OCI-M2 (cell line): ENCODE measurements at regions not wholly inside any gene's neighbourhood (a gene's known extent, or its start where the extent isn't known, plus 50 kb on each side); places are given as distances from the start of the nearest gene placed in this dataset.
"Not testable (repeated sequence)": the region's sequence is repeated elsewhere in the genome, so short reads cannot be mapped to it uniquely, and the experiment has no call there.

ENCODE experiments used
- DNase-seq: peaks from one replicate; lab custom pipeline; 2025; ENCODE audit not compliant: unreplicated experiment; lab: John Stamatoyannopoulos, UW

DNA sequence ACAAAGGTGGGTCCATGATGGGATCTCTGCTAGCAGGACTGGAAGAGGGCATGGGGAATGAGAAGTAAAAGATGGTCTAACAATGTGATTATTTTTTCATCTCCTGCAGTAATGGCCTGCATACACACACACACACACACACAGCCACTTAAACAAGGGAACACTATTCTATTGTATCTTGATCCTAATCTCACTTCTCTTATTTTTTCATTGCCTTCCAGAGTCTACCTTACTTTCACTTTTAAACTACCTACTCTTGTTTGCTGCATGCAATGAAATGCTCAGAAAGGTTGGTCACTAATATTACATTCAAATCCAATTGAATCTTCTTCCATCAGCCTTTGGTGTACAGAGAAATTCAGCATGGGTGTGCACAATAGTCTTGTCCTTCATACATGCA lies 853.8 kb downstream of the IGSF11 start:
- DNase-seq, result no peak

DNA sequence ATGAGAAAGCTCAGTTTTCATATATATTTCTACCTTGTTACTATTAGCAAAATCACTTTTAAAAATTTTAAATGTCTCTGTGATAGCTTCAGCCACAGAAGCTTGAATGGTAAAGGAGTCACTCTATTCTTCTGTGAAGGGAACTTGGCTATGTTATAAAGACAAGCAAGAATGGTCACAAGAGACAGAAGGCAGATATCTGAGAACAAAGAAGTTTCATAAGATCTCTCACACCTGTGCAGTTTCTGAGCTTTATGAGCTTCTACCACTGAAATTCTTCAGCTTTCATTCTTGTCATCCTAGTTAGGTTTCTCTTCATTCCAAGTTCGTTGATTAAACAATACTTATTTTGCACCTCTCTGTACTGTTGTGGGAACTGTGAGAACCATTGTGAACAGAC lies 853.4 kb downstream of the IGSF11 start:
- no peak for DNase-seq

DNA sequence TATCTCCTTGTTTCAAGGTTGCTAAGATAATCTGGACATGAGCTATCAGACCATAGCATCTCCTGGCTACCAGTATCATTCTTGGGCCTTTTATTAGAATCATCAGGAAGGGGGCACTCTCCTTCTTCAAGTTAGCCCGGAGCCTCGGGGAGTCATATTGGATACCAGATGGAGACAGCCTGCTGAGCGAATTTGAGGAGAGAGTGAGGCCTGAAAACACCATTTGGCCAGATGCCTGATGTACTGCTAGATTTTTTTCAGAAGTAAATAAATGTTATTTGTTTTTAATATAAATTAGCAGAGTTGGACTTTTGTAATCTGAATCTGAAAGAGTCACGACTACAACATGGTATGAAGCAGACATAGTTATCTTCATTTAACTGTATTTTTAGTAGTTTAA lies 848.6 kb downstream of the IGSF11 start:
- DNase-seq, result no peak

DNA sequence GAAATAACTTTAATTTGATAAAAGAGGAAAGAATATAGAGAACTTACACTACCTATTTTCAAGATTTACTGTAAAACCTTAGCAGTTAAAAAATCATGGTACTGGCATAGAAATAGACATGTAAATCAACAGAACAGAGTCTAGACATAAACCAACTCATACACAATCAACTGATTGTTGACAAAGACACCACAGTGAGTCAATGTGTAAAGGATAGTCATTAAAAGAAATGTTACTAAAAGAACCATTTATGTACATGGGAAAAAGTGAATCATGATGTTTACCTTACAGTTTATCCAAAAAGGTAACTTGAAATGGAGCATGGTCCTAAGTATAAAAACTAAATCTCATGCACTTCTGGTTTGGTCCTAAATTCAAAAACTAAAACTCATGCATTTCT lies 847.4 kb downstream of the IGSF11 start:
- DNase-seq, result no peak

DNA sequence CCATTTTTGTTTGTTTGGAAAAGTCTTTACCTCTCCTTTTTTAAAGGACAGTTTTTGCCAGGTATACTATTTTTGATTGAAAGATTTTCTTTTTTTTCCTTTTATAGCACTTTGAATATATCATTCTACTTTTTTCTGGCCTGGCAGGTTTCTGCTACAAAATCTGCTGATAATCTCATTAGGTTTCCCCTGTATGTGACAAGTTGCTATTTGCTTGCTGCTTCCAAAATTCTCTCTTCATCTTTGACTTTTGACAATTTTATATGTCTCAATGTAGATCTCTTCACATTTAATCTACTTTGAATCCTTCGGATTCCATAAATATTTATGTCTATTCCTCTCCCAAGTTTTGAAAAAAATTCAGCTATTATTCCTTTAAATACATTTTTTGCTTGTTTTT lies 838.5 kb downstream of the IGSF11 start:
- no peak for DNase-seq

DNA sequence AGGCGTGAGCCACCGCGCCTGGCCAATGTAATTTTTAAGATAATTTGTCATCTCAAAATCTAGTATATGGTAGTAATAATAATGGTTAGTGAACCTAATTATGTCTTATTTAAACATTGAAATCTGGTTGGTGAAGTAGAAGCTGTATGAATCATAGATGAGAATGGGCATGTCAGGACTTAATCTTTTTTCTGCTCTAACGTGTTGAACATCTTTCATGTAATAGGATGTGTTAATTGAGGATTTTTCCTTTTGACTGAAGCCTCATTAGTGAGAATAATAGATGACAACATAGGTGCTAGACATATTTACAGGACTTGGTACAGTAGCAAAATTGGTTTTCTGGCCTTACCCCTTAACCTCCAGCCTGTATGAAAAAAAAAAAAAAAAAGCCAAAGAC lies 835.6 kb downstream of the IGSF11 start:
- DNase-seq, result no peak

DNA sequence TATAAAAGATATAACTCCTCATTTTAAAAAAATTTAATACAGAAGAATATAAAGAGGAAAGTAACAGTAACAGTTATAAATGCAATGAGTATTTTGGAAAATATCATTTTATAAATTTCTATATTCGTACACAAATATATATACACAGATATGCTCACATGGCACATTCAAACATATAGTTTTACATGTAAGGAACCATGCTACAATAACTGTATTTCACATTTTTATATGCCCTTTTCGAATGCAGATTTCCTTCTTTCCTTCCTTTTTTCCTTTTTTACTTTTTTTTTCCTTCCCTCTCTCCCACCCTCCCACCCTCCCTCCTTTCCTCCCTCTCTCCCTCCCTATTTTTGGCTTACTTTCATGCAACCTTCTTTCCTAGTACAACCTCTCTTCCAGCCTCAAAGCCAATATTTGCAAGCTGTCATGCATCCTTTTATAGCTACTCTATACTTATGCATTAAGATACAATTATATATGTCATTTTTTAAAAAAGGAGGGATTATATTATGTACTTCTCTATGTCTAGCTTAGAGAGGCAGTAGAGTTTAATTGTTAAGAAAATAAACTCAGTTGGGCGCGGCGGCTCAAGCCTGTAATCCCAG lies 830.5 kb downstream of the IGSF11 start:
- no peak for DNase-seq

DNA sequence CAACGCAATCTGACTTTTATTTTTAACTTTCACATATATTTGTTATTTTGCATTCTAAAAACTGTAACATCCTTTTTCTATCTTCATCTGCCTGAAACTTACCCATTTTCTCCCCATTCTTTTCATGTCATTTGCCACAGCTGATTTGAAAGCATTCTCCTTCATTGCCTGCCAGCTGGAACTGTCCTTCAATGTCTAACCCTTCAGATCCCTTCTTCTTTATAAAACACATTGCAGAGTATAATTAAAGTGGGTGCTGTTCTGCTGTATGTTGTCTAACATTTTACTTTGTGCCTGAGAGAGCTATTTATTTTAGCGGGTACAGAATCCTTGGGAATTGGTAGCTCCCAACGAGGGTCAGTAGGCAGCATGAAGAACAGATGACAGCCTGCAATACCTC lies 827.4 kb downstream of the IGSF11 start:
- no peak for DNase-seq

DNA sequence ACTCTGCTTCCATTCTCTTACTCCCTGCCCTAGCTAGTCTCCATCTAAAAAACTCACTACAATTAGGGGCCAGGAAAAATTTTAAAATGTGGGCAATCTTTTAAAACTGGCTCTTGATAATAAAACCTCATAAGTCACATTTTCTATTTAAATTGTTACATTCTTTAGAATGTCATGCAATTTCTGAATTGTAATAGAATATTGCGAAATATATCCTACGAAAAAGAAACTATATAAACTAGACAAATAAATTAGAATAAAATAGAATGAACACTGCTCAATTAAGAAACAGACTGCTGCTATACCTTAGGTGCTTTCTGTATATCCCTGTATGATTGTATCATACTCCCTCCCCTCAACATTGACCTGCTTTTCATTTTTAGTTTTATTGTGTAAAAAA lies 826.0 kb downstream of the IGSF11 start:
- DNase-seq, result no peak

DNA sequence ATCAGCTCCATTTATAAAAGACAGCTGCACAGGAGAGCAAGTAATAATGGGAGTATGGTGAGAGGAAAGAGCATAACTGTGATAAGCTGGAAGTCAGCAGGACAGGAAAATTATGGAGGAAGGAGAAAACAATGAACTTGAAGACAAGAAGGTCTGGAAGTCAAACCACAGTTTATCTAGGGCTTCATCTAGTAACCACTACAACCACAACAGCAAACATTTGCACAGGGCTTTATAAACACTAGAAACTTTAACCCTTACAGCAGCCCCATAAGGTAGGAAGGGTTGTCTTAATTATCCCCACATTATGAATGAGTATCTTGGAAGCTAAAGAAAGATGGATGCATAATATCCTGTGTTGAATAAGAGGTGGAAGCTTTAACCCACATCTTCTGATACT lies 820.8 kb downstream of the IGSF11 start:
- DNase-seq, result no peak

DNA sequence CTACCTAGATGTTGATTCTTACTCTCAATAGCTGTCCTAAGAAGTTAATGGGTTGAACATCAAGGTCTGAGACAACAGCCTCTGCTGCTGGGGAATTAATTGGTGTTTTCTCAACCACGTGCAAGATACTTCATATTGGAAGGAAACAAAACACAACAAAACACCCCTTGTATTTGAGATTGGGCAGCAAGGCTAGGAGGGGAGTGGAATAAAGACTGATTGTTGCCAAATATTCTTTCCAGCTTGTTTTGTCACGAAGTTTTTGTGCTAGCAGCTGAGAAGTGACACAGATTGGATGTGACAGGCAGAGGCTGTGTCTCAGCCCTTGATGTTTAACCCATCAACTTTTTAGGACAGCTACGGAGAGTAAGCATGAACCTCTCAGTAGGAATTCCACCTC lies 808.4 kb downstream of the IGSF11 start:
- no peak for DNase-seq

DNA sequence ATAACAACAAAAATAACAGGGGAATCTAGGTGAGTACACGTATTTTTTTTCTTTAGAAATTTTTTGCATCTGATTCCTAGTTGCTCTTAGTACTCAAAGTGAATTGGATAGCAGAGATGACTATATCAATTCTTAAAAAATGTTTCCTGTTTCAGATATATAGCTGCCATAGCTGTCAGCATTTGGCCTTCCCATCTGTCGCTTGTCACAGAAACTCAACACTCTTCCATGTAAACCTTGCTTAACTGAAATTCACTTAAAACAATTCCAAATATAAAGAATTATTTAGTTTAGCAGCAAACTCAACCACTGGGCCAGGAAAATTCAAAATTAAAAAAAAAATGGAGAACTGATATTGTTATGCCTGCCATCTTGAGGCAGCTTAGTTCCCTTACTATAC lies 807.5 kb downstream of the IGSF11 start:
- no peak for DNase-seq

DNA sequence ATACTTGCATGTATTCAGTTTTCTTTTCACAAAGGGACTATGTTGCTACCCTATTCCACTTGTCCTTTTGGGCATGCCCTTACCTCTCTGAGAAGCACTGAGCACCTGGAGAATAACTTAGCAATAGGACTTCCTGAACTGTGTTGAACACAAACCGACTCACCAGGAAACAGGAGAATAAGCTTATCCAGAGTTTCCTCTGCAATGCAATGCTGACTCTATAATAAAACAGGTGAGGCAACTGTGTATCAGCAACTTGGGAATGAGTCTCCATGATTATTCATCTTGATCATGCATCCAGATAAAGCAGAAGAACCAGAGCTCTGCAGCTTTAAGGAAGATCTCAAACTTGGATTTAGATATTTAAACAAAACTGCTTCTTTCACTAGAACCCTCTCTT lies 806.5 kb downstream of the IGSF11 start:
- DNase-seq, result no peak

DNA sequence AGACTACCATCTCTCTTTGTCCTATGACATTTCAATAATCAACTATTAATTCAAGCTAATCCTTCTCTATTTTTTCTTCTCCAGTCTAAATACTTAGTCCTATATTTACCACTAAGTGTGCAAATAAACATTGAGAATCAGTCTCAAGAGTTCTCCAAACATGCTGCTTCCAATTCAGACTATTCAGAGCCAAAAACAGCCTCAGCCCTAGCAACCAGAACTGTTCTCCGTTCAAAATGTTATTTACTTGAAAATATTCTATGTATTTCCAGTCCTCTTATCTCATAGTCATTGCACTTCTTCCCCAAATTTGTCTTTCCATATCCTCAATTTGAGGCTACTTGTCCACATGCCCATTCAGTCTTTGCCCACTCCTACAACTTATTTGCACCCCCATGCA lies 805.5 kb downstream of the IGSF11 start:
- no peak for DNase-seq

DNA sequence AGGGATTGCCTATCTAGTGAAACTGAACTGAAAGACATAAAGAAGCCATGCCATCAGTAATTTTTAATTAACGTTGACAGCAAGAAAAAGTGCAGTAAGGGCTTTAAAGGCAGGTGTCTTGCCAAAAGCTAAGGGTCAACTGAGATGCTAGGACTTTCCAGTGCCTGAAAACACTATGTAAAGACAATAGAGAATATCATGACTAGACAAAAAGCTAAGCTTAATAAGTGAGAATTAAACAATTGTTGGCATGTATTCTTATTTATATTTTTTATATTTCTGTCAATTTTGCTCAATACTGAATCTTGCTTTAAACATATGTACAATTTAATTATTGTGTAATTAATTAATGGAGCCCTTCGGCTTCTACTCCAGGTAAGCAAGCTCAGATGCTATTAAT lies 803.1 kb downstream of the IGSF11 start:
- no peak for DNase-seq

DNA sequence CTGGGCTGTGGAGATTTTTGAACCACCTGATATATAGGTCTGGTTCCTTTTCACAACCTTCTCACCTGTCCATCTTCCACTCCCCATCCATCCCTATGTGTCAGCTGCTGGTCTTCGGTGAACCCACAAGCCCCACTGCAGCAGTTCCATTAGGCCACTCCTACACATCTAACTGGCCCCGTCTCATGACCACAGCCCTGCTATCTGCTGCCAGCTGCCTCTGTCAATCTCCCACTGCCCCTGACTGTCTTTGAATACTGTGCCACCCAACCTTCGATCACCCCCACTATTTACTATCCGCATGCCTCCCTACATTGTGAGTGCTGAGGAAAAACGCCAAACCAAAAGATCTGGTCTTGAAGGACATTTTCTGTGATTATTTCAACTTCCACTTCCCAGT lies 795.4 kb downstream of the IGSF11 start:
- no peak for DNase-seq

DNA sequence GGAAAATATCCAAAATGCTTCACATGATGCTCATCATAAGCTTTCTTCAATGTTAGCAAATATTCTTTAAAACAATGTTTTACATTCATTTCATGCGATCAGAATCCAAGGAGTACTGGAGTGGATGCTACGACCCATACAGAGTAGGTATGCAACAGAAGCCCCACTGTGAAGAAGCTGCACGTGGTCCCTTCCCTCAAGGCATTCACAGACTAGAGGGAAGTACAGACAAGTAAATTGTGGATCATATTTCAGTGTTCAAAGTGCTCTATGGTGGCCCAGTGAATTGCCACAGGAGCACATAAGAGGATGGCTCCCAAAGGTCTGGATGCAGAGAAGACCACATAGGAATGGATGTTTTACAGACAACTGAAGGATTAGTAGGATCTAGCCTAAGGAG lies 789.9 kb downstream of the IGSF11 start:
- DNase-seq, result no peak

DNA sequence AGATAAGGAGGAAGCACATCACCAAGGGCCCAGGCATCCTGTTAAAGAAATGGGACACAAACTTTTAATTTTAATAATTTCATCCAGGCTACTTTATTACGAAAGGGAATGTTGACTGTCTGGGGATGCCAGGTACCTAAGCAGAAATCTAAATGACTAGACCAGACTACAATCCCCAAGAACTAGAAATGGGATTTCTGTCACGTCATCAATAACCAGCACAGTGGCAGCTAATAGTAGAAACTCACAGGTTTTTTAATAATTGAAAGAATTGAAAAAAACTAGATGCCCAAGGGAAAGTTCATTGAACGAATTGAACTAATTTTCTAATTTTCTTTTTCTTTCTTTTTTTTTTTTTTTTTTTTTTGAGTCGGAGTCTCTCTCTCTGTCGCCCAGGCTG lies 789.3 kb downstream of the IGSF11 start:
- DNase-seq, result no peak

DNA sequence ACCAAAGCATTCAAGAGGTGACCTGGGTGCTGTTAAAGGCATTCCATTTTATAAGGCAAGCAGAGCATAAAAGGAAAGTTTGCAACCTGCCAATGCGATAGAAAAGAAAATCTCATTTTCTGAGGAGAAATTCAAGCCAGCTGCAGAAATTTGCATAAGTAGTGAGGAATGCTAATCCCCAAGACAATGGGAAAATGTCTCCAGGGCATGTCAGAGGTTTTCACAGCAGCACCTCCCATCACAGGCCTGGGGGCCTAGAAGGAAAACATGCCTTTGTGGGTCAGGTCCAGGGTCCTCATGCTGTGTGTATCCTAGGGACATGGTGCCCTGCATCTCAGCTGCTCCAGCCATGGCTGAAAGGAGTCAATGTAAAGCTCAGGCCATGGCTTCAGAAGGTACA lies 775.8 kb downstream of the IGSF11 start:
- not testable (repeated sequence) for DNase-seq

DNA sequence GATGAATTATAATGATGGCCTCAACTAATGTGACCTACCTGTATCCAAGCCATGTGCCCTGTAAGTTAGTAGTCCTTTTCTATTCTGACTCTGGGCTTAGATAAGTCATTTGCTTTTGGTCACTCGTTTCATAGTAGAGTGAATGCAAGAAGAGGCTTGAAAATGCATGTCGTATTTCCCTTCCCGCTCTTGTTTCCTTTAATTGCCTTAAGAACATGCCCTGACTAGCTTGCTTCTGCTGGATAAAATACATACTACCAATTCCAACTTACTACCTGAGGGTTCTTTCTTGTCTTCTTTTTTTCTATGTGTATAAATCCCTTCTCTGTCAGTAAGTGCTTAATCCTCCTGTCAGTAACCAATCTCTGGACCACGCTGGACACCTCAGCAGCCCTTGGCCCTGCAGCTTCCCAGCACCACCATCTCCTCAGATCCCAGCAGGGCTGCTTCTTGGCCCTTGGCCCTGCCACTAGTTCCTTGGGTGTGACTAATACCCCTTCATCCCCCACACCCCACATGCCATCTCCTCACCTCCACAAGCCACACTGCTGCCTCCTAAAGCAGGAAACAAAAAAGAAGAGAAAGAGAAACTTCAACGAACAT lies 771.7 kb downstream of the IGSF11 start:
- no peak for DNase-seq

DNA sequence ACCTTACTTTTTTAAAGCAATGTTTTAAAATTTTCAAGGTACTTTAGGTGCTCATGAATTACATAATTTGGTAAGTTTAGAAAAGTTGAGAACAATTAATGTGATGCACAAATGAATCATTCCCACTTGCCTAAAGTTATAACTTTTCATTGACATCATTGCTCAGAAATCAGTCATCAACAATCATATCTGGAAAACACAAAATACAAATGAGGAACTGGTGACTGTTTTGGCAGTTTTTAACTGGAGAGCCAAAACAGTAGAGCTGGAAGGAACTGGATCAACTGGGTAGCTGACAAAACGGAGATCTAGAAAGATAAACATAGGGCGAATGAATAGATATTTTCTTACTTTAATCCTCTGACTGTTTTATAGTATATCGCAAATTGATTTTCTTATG lies 767.1 kb downstream of the IGSF11 start:
- no peak for DNase-seq

DNA sequence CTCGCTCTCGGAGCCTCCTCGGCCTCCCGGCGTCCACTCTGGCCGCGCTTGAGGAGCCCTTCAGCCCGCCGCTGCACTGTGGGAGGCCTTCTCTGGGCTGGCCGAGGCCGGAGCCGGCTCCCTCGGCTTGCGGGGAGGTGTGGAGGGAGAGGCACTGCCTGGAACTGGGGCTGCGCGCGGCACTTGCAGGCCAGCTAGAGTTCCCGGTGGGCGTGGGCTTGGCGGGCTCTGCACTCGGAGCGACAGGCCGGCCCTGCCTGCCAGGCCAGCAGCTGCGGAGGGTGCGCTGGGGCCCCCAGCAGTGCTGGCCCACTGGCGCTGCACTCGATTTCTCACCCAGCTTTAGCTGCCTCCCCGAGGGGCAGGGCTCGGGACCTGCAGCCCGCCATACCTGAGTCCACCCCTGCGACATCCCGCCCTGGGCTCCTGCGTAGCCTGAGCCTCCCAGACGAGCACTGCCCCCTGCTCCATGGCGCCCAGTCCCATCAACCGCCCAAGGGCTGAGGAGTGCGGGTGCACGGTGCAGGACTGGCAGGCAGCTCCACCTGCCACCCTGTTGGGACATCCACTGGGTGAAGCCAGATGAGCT lies 765.0 kb downstream of the IGSF11 start:
- no peak for DNase-seq

DNA sequence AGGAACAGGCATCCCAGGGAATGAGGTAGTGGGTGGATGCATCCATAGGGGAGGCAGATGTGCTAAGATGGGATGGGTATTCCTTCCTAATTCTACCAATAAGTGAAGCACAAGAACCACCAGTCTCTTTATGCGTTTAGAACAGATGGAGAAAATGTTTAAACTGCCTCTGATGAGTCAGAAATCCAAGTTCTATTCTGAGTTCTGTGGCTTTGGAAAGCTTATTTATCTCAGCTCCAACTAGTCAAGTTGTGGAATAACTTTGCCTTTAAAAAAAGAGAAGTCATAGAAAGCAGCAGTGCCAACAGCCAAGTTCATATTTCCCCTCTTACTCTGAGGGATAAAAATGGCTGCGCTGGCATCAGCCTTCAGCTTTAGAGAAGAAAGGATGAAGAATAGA lies 761.7 kb downstream of the IGSF11 start:
- DNase-seq, result no peak
